Activated CD4-positive, alpha-beta memory T cell treated with anti-CD3 and anti-CD28 coated beads for 36 hours (primary cell): ENCODE measurements at regions not wholly inside any gene's neighbourhood (a gene's known extent, or its start where the extent isn't known, plus 50 kb on each side); places are given as distances from the start of the nearest gene placed in this dataset.

Experiments
- CTCF ChIA-PET: fragments of 350-600 bp; sonication (Branson Sonifier 250); formaldehyde crosslinking; loops from one replicate; lab custom pipeline; 2021; ENCODE audit warnings: antibody characterized with exemption, inconsistent platforms; lab: Charles Lee
- POLR2A ChIA-PET: fragments of 350-600 bp; sonication (Branson Sonifier 250); formaldehyde crosslinking; loops from one replicate; lab custom pipeline; 2021; ENCODE audit warnings: antibody characterized with exemption; lab: Charles Lee
- DNase-seq: peaks from one replicate; pipeline ENCODE4 v3.0.0-alpha.2; 2020
- H3K27ac Mint-ChIP-seq: one replicate; pipeline ENCODE4 v1.8.0; 2021; ENCODE audit warnings: mixed read lengths
- H3K27me3 Mint-ChIP-seq: one replicate; pipeline ENCODE4 v1.8.0; 2021; ENCODE audit warnings: mixed read lengths
- H3K36me3 Mint-ChIP-seq: one replicate; pipeline ENCODE4 v1.8.0; 2021; ENCODE audit warnings: mixed read lengths
- H3K4me1 Mint-ChIP-seq: one replicate; pipeline ENCODE4 v1.8.0; 2021; ENCODE audit warnings: low read depth, mixed read lengths
- H3K4me3 Mint-ChIP-seq: one replicate; pipeline ENCODE4 v1.8.0; 2021; ENCODE audit warnings: mild to moderate bottlenecking, mixed read lengths
- H3K9me3 Mint-ChIP-seq: one replicate; pipeline ENCODE4 v1.8.0; 2021; ENCODE audit warnings: mixed read lengths
- intact Hi-C: fragments of 100-400 bp; cut with micrococcal nuclease; formaldehyde crosslinking; loops from one replicate; pipeline ENCODE4 v1.15.1; 2023

GRCh38 chr18:44025421-44025820, 655.3 kb upstream of the SETBP1 start:
- intact Hi-C loops: no loop called here
- no peaks in the 10 kb centered on the region for H3K36me3 Mint-ChIP-seq
- CTCF ChIA-PET: no interaction called here

DNA sequence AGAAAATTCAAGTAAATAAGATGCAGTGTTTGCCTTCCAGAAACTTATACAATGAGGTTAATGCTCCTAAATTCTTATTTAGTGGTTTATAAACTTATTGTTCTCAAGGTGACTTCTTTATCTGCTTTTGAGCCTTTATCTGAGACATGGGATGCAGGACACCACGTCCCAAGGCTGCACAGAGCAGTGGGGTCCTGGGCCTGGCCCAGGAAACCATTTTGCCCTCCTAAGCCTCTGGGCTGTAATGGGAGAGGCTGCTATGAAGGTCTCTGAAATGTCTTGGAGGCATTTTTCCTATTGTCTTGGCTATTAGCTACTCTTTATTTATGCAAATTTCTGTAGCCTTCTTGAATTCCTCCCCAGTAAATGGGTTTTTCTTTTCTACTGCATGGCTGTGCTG, 652.6 kb upstream of the SETBP1 start:
- no peaks in the 10 kb centered on the region for H3K27me3 Mint-ChIP-seq
- ChIA-PET CTCF (no interaction called here), POLR2A (no interaction called here)
- H3K9me3 Mint-ChIP-seq: peaks cover 2% of the 10 kb centered on the region
- intact Hi-C loops: no loop called here
- no peaks in the 10 kb centered on the region for H3K4me1 Mint-ChIP-seq
- H3K4me3 Mint-ChIP-seq: no peak overlapping the region
- H3K27ac Mint-ChIP-seq: no peak overlapping the region
- no peaks in the 10 kb centered on the region for H3K36me3 Mint-ChIP-seq
- no peak for DNase-seq

More at GRCh38 chr18:44025421-44025820, 655.3 kb upstream of the SETBP1 start:
- Mint-ChIP-seq H3K9me3 (peaks cover 2% of the 10 kb centered on the region), H3K27ac (no peak overlapping the region), H3K4me1 (no peaks in the 10 kb centered on the region), H3K27me3 (no peaks in the 10 kb centered on the region), H3K4me3 (no peak overlapping the region)
- DNase-seq: no peak
- POLR2A ChIA-PET: no interaction called here

DNA sequence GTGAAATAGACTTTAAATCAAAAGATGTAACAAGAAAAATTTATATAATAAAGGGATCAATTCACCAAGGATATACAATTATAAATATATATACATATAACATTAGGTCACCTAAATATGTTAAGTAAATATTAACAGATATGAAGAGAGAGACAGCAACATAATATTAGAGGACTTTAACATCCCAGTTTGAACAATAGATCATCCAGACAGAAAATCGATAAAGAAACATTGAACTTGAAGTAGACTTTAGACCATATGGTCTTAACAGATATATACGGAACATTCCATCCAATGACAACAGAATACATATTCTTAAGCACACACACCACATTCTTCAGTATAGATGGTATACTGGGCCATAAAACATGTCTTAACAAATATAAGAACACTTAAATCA, 649.6 kb upstream of the SETBP1 start:
- ChIA-PET POLR2A (no interaction called here), CTCF (no interaction called here)
- Mint-ChIP-seq H3K4me3 (no peak overlapping the region), H3K36me3 (no peaks in the 10 kb centered on the region), H3K27me3 (no peaks in the 10 kb centered on the region), H3K27ac (no peak overlapping the region), H3K9me3 (no peaks in the 10 kb centered on the region), H3K4me1 (no peaks in the 10 kb centered on the region)
- intact Hi-C loops: no loop called here
- DNase-seq: no peak

DNA sequence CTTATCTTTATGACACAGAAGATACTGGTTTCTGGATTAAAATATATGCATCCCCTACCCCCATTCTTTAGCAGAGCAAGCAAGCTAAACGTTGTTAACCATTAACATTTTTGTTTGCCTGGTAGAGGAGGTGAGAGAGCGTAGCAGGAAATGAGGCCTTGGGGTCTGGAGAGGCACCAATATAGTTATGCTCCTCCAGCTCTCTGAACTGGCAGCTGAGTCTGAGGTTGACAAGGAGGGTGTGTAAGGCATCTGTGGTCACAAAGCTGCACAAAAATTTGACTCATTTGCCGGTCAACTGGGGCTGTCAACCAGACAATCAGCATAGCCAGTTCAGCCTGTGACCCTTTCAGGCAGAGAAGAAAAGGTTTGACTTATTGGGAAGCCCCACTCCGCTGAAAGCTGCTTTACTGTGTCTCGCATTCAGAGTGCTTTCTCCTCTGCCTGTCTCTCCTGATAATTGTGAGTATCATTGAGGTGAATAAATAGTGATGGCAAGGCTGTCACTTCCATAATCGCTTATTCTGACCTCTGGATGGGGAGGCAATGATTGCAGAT, 647.5 kb upstream of the SETBP1 start:
- no peak for DNase-seq
- H3K27ac Mint-ChIP-seq: no peak overlapping the region
- no peaks in the 10 kb centered on the region for H3K36me3 Mint-ChIP-seq
- no peak overlapping the region for H3K4me3 Mint-ChIP-seq
- H3K9me3 Mint-ChIP-seq: peaks cover 2% of the 10 kb centered on the region
- intact Hi-C loops: no loop called here
- H3K27me3 Mint-ChIP-seq: no peaks in the 10 kb centered on the region
- H3K4me1 Mint-ChIP-seq: no peaks in the 10 kb centered on the region
- ChIA-PET POLR2A (no interaction called here), CTCF (no interaction called here)

GRCh38 chr18:44035554-44035953, 645.1 kb upstream of the SETBP1 start:
- no peak overlapping the region for H3K27ac Mint-ChIP-seq
- no peaks in the 10 kb centered on the region for H3K36me3 Mint-ChIP-seq
- no peaks in the 10 kb centered on the region for H3K27me3 Mint-ChIP-seq
- peaks cover 4% of the 10 kb centered on the region for H3K9me3 Mint-ChIP-seq
- no peak overlapping the region for H3K4me3 Mint-ChIP-seq
- ChIA-PET CTCF (no interaction called here), POLR2A (no interaction called here)
- H3K4me1 Mint-ChIP-seq: no peaks in the 10 kb centered on the region
- DNase-seq: no peak
- intact Hi-C loops: no loop called here

DNA sequence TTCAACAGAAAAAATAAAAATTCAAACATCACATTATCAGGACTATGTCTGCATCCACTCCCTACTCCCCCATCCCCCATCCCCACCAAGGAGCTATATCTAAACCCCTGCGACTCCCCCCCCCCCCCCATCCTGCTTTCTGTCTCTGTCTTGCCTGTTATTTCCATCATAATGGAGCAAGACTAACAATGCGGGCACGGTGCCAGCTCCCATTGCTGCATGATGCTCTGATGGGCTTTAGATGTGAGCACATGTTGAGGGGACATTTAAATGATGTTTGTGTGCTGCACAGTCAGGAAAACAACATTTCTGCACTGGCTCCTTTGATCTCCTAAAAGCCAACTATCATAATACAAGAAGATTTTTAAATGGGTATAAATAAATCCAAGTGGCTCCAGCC, 644.2 kb upstream of the SETBP1 start:
- CTCF ChIA-PET: no interaction called here

GRCh38 chr18:44039216-44039615, 641.5 kb upstream of the SETBP1 start:
- peaks cover 9% of the 10 kb centered on the region for H3K9me3 Mint-ChIP-seq
- ChIA-PET CTCF (no interaction called here), POLR2A (no interaction called here)
- no peak overlapping the region for H3K4me3 Mint-ChIP-seq
- no peak for DNase-seq
- H3K36me3 Mint-ChIP-seq: no peaks in the 10 kb centered on the region
- H3K27ac Mint-ChIP-seq: no peak overlapping the region
- no peaks in the 10 kb centered on the region for H3K27me3 Mint-ChIP-seq
- intact Hi-C loops: no loop called here
- no peaks in the 10 kb centered on the region for H3K4me1 Mint-ChIP-seq

More for the DNA sequence above, 644.2 kb upstream of the SETBP1 start:
- Mint-ChIP-seq H3K36me3 (no peaks in the 10 kb centered on the region), H3K27ac (no peak overlapping the region), H3K4me3 (no peak overlapping the region), H3K9me3 (peaks cover 7% of the 10 kb centered on the region), H3K27me3 (no peaks in the 10 kb centered on the region), H3K4me1 (no peaks in the 10 kb centered on the region)
- POLR2A ChIA-PET: no interaction called here
- no peak for DNase-seq
- intact Hi-C loops: no loop called here

- no peaks in the 10 kb centered on the region for H3K36me3 Mint-ChIP-seq
- H3K9me3 Mint-ChIP-seq: peaks cover 9% of the 10 kb centered on the region
- POLR2A ChIA-PET: no interaction called here
- intact Hi-C loops: no loop called here
- H3K4me3 Mint-ChIP-seq: no peak overlapping the region
- H3K27me3 Mint-ChIP-seq: no peaks in the 10 kb centered on the region
- H3K27ac Mint-ChIP-seq: no peak overlapping the region
- no peaks in the 10 kb centered on the region for H3K4me1 Mint-ChIP-seq
- DNase-seq: no peak
- CTCF ChIA-PET: no interaction called here
These were observed 640.9 kb upstream of the SETBP1 start for GRCh38 chr18:44039826-44040225.

DNA sequence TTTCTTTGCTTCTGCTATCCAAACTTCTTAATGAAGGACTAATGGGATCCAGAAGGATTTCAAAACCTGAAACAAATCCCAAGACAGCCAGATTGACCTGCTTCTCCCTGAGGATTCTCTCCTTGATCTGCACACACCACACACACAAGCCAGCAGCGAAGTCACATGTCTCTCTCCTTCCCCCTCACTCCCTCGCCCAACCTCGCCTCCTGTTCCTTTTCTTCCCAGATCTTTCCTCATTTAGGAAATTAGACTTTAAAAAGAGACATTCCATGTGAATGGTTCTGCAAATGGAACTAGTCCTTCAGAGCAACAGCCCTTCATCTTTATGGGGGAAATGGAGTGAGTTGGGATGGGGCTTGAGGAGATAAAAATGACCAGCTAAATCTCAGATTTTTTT, 639.1 kb upstream of the SETBP1 start:
- H3K9me3 Mint-ChIP-seq: peaks cover 7% of the 10 kb centered on the region
- no peak overlapping the region for H3K27ac Mint-ChIP-seq
- no peak for DNase-seq
- H3K4me3 Mint-ChIP-seq: no peak overlapping the region
- no peaks in the 10 kb centered on the region for H3K4me1 Mint-ChIP-seq
- no peaks in the 10 kb centered on the region for H3K36me3 Mint-ChIP-seq
- ChIA-PET CTCF (no interaction called here), POLR2A (no interaction called here)
- H3K27me3 Mint-ChIP-seq: no peaks in the 10 kb centered on the region
- intact Hi-C loops: no loop called here

DNA sequence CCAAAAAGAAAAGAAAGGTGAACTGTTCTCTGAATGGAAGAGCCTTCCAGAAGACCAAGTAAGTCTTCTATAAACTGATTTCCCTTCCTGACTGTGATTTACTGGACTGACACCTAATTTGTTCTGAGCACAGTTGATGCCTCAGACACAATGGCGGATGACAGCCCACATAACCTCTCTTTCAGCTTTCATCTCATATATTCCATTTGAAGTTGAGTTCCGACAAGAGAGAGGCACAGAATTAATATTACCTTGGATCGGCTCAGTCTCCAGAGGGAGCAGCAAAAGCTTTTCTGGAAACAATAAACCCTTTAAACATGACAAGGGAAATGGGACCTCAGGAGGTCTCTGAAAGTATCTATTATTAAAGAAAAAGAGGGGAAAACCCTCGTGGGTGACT, 638.7 kb upstream of the SETBP1 start:
- Mint-ChIP-seq H3K9me3 (peaks cover 10% of the 10 kb centered on the region), H3K27me3 (no peaks in the 10 kb centered on the region), H3K36me3 (no peaks in the 10 kb centered on the region), H3K27ac (no peak overlapping the region), H3K4me1 (no peaks in the 10 kb centered on the region), H3K4me3 (no peak overlapping the region)
- no peak for DNase-seq
- CTCF ChIA-PET: no interaction called here
- POLR2A ChIA-PET: no interaction called here
- intact Hi-C loops: no loop called here

DNA sequence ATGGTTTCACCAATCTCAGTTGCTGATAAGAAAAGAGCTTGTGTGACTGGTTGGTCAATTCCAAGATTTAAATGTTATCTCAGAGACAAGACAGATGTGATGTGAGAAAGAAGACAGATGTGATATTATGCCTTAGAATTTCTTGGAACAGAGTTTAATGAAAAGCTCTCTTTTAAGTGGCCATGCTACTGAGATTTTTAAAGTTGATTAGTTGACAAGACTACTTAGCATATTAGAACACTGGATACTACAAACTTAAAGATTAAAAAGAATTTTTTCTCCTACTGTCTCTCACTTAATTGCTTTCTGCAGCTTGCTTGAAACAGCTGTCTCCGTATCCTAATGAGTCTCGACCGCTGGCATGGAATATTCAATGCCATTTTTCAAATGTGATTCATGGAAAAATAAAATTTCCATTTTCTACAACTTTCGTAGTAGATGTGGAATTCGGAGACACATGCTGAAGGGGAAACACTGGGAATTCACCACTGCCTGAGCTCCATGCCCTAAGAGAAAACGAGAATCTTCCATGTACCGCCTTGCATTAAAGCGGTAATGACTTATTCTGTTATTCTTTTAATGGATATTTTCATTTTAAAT, 634.2 kb upstream of the SETBP1 start:
- H3K27ac Mint-ChIP-seq: no peak overlapping the region
- H3K9me3 Mint-ChIP-seq: peaks cover 7% of the 10 kb centered on the region
- H3K27me3 Mint-ChIP-seq: no peaks in the 10 kb centered on the region
- no peak overlapping the region for H3K4me3 Mint-ChIP-seq
- H3K4me1 Mint-ChIP-seq: no peaks in the 10 kb centered on the region
- no peaks in the 10 kb centered on the region for H3K36me3 Mint-ChIP-seq
- POLR2A ChIA-PET: no interaction called here
- CTCF ChIA-PET: no interaction called here
- intact Hi-C loops: no loop called here
- DNase-seq: no peak

DNA sequence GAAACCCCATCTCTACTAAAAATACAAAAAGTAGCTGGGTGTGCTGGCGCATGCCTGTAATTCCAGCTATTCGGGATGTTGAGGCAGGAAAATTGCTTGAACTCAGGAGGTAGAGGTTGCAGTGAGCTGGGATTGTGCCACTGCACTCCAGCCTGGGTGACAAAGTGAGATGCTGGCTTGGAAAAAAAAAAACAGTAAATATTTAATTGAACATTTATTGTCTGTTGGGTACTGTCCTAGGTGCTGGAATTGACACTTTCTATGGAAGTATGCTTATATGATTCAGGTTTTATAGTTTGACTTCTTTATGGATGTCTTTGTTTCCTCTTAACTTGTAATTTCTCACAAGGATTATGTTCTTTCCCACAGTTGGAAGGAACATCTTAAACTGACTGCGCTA, 633.1 kb upstream of the SETBP1 start:
- Mint-ChIP-seq H3K9me3 (peaks cover 5% of the 10 kb centered on the region), H3K36me3 (no peaks in the 10 kb centered on the region), H3K4me3 (no peak overlapping the region), H3K4me1 (no peaks in the 10 kb centered on the region), H3K27ac (no peak overlapping the region), H3K27me3 (no peaks in the 10 kb centered on the region)
- ChIA-PET POLR2A (no interaction called here), CTCF (no interaction called here)
- no peak for DNase-seq
- intact Hi-C loops: no loop called here

- ChIA-PET CTCF (no interaction called here), POLR2A (no interaction called here)
- DNase-seq: no peak
- no peaks in the 10 kb centered on the region for H3K27me3 Mint-ChIP-seq
- no peak overlapping the region for H3K27ac Mint-ChIP-seq
- H3K36me3 Mint-ChIP-seq: no peaks in the 10 kb centered on the region
- no peaks in the 10 kb centered on the region for H3K4me1 Mint-ChIP-seq
- H3K4me3 Mint-ChIP-seq: no peak overlapping the region
- intact Hi-C loops: no loop called here
- peaks cover 5% of the 10 kb centered on the region for H3K9me3 Mint-ChIP-seq
These were observed 632.3 kb upstream of the SETBP1 start for GRCh38 chr18:44048435-44048834.
